GM18508 (cell line): ENCODE measurements at regions not wholly inside any gene's neighbourhood (a gene's known extent, or its start where the extent isn't known, plus 50 kb on each side); places are given as distances from the start of the nearest gene placed in this dataset.

ENCODE experiments used
- ATAC-seq: cut with Tn5 transposase; IDR thresholded peaks from one replicate; pipeline ENCODE4 v1.9.1; 2021; ENCODE audit warnings: moderate number of reproducible peaks; ENCODE audit not compliant: insufficient read depth, unreplicated experiment

DNA sequence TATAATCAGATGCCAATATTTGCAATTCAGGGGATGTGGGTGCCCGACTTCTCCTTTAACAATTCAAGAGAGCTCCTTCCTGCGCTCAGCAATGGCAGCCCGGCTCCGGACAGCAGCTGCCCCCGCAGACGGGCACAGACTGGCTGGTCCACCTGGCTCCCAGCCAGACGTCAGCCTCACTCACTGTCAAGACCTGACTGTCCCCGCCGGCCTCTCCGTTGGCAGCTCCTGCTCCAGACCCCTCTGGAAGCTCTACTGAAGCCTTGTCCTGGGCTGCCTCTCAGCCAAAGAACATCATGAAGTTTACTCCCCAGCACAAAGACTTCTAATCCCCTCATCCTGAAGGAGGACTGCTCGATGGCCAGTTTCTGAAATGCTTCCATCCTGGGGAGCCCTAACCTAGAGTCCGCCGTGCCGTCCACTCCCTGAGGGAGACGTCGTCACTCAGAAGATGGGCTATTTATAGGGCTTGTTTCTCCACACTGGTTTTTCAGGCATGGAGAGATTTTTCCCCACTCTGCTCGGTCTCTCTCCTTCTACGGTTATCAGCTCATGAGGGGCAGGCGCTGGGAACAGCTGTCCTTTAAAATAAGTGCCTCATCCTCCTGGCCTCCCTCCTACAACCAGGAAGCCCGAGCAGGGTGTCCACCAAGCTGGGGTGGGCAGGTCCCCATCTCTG, 126.2 kb downstream of the RFLNA start:
- ATAC-seq = no peak

DNA sequence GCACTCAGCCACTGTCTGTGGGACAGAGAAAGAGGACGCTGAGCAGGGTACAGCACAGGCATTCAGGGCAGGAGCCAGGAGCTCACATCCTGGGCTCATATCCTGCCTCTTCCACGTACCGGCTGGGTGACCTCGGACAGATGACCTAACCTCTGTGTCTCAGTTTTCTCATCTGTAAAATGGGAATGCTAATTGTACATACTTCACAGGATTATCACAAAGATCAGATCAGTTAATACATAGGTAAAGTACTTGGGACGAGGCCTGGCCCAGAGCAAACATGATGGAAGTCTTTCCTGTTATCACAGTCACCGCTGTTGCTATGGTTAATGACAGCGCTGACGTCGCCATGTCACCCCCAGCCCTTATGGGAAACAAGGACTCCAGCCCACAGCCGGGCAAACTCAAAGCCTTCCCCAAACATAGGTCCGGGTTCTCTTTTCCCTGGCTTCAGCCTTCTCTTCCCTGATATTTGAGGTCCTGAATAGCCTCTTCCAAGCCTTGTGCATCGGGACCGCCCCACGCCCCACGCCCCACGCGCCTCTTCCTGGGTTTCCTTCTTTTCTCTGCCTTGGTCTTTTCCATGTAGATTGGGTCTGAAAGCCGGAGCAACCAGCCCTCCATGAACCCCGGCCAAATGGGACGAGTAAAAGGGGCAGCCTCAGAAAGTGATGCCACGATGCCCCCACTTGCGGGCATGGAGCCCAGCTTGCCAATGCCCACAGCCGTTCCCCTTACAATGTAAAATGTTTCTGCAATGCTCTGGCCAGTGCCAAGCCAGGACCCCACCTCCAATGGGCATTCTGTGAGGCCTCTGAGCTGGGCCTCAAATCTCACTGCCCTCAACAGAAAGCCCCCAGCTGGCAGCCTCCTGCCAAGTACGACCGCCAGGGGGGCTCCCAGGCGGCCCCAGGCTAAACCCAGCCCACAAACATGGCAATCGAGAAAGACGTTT, 125.4 kb downstream of the RFLNA start:
- ATAC-seq = no peak

DNA sequence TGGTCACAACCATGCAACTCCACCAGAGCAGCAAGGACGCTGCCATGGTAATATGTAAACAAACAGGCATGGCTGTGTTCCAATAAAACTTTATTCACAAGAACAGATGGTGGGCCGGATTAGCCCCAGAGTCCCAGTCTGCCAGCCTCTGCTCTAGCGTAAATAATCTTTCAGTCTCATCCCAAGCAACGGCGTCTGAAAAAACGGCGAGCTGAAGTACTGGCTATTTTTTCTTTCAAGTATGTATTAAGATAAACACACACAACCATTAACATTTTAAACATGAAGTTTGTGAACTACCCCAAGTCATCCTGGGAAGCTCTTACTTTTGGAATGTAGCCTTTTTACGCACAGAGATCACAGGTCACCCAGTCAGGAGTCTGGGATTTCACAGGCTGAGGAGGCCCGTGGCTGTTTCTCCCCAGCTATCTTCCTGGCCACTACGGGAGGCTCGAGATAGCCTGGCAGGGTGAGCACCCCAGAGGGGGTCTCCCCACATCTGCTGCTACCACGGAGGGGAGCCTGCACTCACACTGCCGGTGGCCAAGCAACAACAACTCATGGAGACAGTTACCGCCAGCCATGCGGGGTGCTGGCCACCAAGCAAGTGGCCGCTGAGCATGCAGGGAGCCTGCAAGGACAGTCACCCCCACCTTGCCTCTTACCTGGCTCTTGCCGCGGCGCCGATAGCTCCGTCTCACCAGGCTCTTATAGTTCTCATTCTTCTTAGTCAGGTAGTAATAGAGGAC, 124.6 kb downstream of the RFLNA start:
- no peak for ATAC-seq

DNA sequence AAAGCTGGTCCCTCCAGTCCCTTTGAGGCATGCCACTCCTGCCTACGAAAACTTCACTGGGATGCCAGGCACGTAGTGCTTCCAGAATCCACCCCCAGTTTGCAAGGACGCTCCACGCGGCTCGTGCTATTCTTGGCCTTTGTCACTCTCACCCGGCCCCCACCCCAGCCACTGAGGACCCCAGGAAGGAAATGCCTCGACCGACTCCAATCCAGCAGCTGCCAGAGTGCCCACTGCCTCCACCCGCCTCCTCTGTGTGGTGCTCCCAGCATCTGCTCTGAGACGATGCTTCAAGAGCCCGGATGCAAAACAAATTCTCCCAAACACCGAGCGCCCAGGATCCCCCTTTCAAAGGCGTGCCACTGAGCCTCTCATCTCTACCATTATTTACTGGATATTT, 123.9 kb downstream of the RFLNA start:
- ATAC-seq = no peak

DNA sequence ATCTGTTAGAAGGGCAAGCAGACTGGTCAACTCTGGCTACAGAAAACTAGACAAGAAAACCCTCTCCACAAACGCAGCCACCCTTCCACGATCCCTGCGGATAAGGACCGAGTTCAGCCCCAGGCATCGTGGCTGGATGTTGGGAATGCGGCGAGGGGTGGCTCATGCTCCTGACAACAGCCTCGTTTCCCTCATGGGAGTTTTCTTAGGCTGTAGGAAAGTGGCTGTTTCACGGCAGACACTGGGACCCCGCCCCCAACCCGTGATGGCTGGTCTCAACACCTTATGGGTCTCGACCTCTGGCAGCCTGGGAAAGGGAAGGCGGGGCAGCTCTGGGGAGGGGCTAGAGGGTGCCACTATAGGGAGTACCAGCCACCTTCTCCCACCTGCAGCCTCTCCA, 123.3 kb downstream of the RFLNA start:
- no peak for ATAC-seq

DNA sequence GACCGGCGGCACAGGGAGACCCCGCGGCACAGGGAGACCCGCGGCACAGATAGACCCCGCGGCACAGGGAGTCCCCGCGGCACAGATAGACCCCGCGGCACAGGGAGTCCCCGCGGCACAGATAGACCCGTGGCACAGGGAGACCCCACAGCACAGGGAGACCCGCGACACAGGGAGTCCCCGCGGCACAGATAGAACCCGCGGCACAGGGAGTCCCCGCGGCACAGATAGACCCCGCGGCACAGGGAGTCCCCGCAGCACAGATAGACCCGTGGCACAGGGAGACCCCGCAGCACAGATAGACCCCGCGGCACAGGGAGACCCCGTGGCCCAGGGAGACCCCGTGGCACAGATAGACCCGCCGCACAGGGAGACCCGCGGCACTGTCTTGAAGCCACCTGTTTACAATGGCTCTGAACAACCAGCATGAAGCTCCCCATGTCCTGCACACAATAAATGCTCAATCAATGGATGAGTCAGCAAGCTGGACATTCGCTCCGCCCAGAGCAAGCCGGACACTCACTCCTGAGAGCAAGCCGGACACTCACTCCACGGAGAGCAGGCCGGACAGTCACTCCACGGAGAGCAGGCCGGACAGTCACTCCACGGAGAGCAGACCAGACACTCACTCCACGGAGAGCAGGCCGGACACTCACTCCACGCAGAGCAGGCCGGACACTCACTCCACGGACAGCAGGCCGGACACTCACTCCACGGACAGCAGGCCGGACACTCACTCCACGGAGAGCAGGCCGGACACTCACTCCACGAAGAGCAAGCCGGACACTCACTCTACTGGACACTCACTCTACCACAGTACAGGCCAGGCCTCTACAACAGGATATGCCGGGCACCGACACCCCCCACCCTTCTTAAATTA, 121.9 kb downstream of the RFLNA start:
- no peak for ATAC-seq

DNA sequence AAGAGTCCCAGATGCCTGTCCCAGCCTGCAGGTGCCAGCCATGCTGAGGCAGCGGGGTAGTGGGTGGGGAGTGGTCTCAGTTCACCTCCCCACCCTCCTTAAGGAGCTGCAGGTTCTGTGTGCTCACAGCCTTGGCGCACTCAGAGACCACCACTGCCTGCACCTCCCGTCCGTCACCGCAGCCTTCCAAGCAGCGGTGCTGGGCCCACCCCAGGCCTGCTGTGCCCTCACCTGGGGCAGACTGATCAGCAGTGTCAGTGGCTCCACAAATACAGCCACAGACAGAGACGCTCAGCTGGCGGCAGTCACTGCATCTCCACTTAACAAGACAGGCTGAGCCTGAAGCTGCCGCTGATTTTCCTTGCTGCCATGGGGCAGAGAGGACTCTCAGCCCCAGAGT, 120.2 kb downstream of the RFLNA start:
- ATAC-seq = no peak

DNA sequence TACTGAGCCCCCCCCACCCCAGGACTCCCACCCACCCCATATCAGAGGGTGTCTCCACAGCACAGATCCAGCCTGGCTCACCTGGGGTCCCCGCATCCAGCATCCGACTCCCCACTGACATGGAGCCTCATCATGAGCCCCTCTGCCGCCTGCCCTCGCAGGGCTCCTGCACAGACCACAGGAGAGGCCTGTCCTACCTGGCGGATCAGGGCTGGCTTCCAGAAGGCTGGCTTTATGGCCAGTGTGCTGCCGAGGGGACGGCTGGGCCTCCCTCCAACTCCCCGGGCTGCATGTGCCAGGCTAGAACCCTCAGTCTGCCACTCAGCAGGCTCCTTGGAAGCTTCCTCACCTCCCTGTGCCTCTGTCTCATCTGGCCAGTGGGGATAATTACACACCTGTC, 119.0 kb downstream of the RFLNA start:
- no peak for ATAC-seq

DNA sequence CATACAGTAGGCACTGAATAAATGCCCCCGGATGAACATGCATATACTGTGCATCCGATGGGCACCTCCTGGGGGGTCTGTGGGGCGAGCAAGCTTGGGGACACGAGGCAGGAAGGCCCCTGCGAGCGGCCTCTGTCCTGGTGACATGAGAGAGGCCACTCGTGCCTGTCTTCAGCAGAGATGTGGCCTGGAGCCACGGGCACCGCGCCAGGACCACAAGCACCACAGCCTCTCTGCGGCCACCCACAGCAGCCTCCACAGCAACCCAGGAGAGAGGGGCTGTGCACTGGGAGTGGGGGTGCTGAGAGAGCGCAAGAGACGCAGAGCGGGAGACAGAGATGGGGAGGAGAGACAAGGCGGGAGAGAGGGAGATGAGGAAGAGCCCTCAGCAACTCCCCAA, 118.5 kb downstream of the RFLNA start:
- no peak for ATAC-seq

DNA sequence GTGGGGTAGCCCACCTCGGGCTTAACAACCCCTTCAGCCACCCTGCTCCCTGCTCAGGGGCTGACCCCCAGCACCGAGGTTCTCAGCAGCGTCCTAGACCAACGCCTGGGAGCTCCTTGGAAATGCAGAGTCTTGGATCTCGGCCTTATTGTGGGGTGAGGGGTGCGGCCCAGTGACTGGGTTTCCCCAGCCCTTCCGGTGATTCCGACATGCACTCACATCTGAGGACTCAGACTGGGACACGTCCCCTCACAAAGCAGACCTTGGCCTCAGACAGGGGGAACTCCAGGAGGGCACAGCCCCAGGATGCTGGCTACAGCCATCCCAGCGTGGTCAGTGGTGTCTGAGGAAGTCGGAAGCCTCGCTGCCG, 117.7 kb downstream of the RFLNA start:
- ATAC-seq = no peak

DNA sequence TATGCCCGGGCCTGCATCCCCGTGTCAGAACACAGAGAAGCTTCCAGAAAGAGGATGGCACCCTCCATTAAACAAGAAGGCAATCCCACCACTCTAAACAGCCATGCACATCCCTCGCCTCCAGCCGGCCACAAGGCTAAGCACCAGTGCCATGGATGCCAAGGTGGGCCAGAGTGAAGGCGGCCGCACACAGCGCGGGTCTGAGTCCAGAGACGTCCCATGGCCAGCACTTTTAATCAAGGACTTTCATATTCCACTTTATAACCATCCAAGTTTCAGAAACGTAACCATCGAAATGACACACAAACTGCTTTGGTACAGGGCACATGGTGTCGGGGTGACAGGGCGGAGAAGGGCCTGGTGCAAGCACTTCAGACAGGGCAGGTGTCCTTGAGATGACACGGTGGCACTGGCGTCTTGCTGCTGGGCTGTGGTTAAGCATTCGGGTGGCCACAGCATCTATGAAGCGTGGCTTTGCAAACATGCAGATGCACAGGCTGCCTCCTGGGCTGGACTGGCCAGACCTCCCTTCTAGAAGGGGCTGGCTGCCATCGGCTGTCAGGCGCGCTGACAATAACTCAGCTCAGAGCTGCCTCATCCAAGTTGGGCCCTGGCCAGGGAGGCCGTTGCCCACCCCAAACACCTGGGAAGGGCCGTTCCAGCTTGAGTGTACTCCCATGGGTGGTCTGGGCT, 117.2 kb downstream of the RFLNA start:
- ATAC-seq = no peak

DNA sequence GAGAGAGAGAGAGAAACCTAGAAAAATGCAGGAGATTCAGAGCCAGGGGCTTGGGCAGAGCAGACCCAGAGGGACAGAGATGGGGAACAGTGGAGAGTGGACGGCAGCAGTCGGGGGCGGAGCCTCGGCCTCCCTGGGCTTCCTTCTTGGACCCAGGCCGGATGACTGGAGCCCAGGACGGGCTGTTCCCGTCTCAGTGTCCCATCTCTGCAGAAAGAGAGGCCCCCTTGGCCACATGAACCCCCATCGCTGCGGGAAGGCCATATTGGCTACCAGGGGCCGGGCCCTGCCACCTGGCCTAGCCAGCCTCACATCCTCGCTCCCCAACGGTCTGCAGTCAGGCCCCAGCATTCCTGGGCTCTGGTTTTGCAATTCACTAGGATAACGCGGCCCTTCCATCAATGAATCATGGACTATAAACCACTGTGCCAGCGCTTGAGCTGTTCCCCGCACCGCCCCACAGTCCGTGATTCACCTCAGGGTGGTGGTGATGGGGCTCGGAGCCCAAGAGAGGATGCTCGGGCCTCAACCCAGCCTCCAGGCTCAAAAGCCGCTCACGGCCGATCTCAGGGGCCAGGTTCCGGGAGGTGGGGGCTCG, 116.5 kb downstream of the RFLNA start:
- no peak for ATAC-seq

DNA sequence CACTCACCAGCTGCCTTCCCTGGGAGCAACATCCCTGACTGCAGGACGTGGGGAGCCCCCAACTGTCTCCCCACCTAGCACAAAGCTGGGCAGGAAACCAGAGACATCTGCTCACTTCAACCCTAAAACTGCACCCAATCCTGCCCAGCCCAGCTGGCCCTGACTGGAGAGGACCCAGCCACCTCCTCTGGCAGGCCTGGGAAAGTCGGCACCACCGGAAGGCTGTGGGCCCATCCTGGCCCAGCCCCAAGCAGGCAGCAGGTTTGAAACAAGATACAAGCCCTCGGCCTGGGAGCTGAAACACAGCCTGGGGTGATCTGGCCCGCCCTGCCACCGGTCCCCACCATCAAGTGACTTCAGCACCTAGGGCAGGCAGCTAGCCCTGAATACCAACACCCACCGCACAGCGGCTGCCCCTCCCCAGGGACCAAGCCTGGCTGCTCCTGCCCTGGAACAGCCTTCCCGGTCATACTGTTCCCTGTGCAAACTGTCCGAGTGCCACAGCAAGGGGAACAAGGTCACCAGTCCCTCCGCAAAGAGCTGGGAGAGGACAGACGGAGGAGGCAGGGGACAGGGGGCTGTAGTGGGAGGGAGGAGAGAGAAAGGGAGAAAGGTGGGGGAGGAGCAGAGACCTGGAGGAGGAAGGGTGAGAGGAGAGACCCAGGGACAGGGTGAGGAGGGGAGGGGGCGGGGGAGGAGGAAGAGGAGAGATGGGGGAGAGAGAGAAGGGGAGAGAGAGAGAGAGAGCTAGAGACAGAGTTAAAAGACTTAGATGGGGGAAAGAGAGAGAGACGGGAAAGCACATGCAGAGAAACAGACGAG, 115.7 kb downstream of the RFLNA start:
- no peak for ATAC-seq

DNA sequence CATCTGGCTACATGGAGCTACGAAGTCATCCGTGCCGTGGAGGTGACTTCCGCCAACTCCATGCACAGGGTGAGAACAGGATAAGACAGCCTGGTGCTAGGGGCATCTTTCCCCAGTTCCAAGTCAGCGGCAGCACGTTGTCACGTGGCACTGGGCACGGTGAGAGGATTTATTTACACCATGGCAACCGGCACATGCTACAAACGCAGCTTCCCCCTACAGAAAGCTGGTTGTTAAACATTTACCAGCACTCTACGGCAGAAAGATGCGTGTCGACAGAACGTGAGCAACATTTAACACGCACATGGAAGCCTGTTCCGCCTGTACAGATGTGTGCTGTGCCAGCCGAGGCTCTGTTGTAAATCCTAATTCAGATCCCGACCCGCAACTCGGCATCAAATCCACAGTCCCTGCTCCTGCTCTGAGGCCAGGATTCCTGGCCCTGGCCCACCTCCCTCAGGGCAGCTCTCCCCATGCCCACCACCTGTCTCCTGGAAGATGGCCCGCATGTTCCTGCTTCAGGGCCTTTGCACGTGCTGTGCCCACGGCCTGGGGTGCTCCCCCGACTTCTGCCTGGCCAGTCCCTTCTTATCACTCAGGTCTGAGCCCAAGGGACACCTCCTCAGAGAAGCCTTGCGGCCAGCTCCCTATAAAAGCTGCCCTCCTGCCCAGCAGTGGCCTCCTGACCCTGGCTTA, 114.1 kb downstream of the RFLNA start:
- ATAC-seq = no peak

DNA sequence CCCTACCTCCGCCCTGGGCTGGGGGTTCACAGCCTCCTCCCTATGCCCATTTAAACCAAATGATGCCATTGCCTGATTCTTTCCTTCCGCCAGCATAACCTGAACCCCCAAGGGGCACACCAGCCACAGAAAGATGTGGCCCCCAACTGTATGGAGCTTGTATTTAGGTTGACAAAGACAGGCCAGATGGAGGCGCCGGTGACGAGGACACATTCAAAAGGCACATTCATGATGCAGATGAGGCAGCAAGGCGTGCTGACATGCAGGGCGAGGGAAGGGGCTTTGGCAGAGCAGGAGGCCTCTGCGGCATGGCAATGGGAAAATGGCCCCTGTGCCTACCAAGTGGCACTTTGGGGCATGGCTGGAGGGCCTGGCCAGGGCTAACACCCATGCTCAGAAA, 112.2 kb downstream of the RFLNA start:
- no peak for ATAC-seq

DNA sequence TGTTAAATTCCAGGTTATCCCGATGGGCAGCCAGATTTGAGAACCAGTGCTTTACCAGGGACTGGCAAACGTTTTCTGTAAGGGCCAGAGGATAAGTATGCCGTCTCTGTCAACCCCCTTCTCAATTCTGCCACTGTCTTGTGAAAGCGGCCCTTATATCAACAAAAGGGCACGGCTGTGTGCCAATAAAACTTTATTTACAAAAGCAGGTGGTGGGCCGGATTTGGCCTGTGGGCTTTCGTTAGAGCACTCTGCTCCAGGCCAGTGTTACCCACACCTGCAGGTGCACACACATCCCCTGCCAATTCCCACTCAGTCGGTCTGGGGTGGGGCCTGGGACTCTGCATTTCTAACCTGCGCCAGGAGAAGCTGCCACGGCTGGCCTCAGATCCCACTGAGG, 111.2 kb downstream of the RFLNA start:
- no peak for ATAC-seq

DNA sequence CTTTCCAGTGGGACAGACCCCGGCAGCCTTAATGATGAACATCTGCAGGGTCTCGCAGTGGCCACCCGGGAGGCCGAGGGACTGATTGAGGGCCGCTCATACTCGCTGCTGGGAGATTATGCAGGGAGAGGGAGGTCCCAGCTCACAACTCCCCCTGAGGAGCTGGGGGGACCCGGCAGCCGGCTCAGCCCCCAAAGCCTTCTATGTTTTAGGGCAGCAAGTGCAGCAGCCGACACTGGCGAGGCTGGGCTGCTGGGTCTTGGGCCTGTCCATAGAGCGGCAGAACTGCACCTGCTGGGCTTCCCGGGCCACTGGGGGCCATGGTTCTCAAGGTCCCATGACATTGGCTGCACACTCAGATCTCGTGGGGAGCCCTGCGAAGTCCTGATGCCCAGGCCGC, 110.7 kb downstream of the RFLNA start:
- ATAC-seq = no peak

DNA sequence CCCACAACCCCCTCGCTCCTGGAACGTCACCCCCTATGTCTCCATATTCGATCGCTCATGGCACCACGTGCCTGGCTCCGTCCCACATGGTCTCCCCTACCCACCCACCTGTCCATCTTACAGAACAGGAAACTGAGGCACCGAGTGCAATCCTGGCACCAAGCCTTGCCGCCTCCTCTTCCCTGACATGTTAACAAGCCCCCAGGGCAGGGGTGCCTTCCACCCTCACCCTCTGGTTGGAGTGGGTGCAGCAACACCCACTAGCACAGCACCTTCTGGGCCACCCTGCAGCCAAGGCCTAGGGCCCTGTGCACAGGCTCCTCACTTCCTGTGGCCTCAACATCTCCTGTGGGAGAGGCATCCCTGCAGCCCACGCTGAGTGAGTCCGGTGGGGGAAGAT, 110.3 kb downstream of the RFLNA start:
- no peak for ATAC-seq
